Hematopoietic multipotent progenitor cell (in vitro differentiated cells): ENCODE measurements at regions not wholly inside any gene's neighbourhood (a gene's known extent, or its start where the extent isn't known, plus 50 kb on each side); places are given as distances from the start of the nearest gene placed in this dataset.

Source experiments
- DNase-seq, 3 donors: peaks; one replicate each; pipeline ENCODE4 v3.0.0-alpha.2; 2011 to 2015; ENCODE audit warnings: low read depth in 2 of 3, low spot score in 2 of 3

DNA sequence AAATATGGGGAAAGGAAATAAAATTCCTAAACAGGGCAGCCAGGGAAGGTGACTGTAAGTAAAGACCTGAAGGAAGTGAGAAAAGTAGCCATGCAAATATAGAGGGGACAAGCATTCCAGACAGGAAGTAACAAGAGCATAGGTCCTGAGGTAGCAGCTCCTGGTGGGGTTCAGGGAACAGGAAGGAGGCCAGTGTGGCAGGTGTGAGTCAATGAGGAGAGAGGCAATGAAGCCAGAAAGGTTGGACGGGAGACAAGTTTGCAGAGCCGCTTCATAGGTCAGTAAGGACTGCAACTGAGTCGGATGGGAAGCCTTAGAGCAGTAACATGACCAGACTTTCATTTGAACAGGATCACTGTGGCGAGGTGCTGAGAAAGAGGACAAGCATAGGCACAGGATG is 150.9 kb downstream of the METTL4 start:
- no peak for DNase-seq

DNA sequence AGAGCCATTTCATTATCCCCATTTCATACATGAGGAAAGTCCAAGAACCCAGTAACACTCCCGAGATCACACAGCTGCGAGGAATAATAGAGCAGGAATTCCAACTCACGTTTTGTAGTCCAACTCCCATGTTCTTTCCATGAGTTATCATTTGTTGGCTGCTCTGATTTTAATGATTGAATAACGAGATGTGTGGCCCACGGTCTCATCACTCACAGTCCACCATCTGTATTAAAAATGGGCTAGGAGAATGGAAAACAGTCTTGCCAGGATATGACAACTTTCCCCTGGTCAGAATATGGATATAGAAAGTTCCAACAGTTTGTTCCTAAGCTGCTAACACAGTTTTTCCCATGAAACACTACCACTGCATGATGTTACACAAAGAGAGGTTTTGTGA is 147.5 kb downstream of the METTL4 start:
- no peak for DNase-seq

DNA sequence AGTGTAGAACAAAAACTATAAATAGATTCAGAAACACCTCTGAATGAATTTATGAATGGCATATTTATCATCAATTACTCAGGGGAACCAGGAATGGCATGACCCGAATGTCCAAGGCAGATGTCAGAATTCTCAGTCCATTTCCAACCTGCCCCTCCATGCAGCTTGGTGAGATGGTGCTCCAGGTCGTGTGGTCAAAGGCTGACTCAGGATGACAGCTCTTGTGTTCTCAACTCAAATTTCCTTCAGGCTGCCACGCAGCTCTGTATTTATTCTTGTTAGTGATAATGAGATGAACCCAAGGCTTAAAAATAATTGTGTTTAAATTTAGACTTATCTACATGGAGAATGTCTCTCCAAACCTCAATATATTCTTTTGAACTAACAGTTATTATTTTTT is 146.9 kb downstream of the METTL4 start:
- no peak for DNase-seq

DNA sequence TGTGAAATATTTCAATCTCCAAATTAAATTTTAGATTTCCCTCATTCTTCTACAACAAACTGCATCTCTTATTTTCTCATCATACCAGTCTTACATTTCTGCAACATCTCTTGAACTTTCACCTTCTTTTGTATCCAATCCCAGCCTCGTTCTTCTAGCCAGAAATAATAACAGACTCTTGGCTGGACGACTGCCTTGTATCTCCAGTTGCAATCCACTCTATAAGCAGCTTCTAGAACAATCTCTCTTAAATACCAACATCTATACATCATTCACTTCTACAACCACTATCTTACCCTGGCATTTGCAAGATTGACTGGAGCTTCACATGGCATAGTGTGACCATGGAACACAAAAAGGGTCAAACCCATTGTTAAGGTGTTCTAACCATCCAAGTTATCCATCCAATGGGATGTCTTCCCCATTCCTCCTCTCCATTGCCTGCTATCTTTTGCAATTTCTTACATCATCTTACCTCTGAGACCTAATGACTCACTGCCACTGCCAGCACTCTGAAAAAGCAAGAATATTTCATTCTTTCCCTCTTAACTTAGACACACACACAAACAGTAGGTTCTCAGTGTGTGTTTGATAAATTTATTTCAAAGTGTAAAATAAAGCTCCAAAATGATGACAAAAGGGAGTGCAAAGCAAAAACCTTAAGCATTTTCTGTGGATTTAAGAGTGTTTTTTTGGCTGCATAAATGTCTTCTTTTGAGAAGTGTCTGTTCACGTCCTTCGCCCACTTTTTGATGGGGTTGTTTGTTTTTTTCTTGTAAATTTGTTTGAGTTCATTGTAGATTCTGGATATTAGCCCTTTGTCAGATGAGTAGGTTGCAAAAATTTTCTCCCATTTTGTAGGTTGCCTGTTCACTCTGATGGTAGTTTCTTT is 145.6 kb downstream of the METTL4 start:
- no peak for DNase-seq

DNA sequence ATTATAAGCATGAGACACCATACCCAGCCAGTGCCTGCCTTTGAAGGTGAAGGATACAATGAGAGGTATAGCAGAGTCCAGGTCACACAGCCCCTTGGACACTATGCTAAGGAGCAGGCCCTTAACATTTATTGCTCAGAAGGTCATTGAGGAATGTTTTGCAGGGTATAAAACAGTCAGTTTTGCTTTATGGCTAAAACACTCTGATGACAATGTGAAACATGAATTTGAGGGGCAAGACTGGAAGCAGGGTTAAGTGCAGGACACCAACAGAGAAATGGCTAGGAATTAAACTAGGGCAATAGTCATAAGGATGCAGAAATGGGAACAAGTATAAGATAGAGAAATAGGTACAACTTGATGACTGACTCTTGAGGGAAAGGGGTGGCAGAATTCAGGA is 141.1 kb downstream of the METTL4 start:
- DNase-seq = no peak

DNA sequence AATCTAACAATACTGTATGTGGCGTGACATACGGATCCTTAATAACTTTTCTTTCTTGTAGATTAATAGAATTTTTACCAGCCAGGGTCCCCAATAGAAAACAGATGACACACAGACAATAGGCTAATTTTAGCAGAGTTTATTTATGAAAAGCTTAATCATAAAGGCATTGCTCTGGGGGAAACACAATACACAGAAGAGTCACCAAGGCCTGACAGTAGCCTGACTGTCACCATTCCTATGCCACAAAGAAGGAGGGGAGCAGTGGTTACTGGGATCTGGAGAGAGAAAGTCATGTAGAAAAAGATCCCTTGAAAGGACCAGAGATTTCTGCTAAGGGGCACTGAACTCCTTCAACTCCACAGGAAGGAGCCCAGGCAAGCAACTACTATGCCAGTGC is 139.5 kb downstream of the METTL4 start:
- DNase-seq = no peak

DNA sequence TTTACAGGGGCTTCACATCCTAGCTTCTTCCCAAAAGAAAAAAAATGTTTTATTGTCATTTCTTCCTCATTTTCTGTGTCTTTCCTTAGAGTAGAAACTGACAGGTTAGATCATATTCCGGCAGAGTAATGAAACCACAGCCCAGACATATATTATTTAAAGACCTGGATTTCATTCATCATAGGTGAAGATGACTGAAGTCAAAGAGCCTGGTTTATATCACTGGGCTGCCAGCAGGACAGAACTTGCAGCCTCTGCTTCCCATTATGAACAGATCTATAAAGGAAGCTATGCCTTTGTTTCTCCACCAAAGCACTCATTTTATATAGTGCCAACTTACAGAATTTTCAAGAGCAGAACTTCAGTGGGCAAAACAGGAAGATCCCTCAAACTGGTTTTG is 137.9 kb downstream of the METTL4 start:
- no peak for DNase-seq

DNA sequence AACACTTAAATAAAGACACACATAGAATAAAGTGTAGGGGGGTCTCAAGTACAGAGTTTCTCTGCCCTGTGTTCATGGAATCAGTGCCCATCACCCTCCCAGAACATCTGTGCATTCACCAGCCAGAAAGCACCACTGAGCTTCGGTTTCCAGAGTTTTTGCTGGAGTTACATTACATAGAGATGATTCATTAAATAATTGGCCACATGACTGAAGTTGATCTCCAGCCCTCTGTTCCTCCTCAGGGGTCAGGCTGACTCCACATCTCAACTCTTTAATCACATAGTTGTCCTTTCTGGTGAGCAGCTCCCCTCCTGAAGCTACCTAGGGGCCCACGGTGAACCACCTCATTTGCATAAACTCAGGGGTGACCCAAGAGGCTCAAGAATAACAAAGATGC is 129.8 kb downstream of the METTL4 start:
- DNase-seq = no peak

DNA sequence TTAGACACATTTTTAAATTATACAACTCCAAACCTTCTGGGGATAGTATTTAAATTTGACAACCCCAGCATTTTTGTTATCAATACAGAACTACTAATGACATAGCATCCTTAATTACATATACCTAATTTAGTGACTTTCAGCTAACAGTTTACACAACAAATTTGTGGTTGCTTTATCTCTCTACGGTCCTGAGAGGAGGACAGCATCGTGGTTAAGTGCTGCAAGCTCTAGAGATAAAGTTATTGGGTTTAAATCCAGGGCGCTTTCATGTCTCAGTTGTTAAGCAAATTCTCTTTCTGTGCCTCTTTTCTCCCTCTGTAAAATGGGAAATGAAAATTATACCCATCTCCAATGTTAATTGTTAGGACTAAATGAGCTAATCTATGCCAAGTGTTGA is 129.3 kb downstream of the METTL4 start:
- DNase-seq = no peak

DNA sequence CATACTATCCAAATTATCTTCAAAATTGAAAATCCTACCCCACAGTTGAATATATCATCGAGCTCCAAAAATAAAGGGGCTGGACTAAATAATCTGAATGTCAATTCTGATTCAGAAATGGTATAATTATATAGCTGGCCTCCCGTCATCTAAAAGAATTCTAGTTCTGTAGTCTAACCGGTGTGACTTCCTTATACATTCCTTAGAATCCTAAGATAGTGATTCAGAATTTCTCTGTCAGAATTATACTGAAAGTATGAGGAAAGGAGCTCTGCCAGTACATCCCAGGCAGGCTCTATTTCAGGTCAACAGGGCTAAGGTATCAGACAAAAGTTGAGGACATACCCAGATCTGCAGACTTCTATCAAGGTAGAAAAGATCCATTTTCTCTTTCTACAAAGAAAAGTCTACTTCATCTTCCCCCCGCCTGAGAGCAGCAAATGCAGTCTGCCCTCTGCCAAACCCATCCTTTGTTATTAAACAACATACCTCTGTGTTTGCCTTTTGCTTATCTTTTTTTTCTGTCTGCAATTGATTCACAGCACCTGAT is 128.5 kb downstream of the METTL4 start:
- no peak for DNase-seq

DNA sequence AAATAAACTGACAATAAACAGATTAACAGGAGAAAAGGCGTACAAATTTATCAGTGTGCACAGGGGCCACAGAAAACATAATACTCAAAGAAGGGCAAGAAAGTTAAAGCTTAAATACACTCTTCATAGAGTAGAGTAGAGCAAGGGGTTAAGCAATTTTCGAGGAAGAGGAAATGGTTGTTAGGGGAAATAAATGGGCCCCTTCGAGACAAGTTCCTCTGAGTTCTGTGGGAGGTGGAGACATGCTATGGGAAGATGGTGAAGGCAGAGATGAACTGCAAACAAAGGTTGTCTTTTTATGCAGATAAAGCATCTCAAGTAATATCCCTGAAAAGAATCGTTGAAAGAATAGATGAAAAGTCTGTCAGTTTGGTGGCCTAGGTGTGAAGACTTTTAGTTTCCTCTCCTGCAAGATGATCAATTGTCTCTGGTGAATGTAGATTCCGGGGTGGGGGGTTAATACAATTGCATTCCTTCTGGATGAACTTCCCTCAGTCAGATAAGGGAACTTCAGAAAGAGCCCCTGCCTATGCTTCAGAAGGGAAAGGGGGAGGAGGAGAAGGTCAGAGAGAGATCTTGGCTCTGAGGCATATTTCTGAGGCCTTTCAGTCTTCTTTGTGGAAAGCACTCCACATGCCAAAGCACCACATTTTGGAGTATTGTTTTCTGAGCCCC is 127.0 kb downstream of the METTL4 start:
- no peak for DNase-seq

DNA sequence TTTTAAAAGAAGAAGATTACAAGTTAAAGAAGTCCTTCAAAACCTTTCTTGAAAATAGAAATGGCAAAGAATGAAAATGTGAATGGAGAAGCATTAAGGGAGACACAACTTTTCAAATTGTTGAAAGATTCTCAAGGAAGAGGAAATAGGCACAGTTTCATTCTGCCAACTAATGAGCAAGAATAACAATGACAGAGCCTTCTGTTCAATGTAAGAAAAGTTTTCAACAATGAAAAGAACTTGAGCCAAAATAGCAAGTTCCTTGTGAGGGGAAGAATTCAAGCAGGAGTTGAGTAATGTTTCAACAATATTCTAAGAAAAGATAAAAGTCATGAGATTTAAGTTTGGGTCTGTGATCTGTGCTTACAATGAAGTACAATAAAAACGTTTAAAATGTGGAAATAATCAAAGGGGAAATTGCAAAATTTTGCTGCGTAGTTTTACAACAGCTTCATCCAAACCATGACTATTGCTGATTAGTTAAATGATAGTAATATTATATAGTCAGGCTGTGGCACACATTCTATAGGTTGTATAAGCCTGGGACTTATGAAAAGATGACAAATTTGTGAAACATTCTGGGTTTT is 122.6 kb downstream of the METTL4 start:
- no peak for DNase-seq

DNA sequence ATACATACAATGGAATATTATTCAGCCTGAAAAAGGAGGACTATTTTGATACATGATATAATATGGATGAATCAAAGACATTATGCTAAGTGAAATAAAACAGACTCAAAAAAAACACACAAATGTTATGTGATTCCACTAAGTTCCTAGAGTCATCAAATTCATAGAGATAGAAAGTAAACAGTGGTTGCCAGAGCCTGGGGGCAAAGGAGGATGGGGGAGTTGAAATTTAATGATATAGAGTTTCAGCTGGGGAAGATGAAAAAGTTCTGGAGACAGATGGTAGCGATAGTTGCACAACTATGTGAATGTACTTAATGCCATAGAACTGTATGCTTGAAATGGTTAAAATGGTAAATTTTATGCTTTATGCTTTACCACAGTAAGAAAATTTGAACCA is 119.7 kb downstream of the METTL4 start:
- DNase-seq = no peak

DNA sequence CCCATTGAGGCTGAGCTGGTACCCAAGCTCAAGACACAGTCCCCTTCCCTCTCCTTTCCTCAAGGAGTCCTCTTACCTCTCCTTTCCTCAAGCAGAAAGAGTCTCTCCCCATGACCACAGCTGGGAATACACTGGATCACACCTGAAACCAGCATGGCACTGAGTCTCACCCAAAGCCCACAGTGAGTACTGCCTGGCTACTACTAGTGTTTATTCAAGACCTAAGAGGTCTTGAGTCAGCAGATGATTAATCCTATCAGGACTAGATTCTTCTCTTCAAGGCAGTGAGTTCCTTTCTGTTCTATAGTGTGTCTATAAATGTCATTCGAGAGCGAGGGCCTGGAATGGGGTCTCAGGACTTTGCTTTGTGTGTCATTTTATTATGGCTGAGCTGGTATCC is 111.4 kb downstream of the METTL4 start:
- no peak for DNase-seq

DNA sequence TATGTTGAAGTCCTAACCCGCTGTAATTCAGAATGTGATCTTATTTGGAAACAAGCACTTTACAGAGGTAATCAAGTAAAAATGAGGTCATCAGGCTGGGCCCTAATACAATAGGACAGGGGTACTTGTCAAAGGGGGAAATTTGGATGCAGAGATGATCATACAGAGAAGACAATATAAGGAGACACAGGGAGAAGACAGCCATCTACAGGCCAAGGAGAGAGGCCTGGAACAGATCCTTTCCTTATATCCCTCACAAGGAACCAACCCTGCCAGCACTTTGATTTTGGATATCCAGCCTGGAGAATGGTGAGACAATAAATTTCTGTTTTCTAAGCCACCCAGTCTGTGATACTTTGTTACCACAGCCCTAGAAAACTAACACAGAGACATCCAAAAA is 104.3 kb downstream of the METTL4 start:
- DNase-seq = no peak

DNA sequence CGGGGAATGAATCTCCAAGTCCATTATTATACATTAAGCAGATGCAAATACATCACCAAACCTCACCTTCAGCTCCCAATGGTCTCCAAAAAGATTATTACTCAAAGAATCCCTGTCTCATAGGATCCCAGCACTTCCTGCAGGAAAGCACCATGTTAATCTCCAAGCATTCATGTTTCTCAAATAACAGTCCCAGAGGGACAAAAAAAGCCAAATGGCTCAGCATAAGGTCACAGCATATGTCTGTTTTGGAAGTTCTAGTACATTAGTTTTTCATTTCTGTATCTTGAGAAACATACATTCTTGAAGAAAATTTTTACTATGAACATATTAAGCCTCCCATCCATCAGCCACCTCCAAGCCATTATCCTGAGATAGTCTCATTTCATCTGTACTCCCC is 103.3 kb downstream of the METTL4 start:
- no peak for DNase-seq

DNA sequence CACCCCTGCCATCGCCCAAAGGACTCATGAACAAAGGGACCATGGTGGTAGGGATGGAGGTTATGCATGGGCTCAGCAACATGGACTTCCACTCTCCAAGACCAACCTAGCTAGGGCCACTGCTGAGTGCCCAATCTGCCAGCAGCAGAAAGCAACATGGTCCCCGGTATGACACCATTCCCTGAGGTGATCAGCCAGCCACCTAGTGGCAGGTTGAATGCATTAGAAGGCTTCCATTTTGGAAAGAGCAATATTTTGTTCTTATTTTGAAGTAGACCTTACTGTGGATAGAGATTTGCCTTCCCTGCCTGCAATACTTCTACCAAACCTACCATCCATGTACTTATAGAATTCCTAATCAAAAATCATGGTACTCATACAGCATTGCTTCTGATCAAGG is 99.8 kb downstream of the METTL4 start:
- DNase-seq = no peak

DNA sequence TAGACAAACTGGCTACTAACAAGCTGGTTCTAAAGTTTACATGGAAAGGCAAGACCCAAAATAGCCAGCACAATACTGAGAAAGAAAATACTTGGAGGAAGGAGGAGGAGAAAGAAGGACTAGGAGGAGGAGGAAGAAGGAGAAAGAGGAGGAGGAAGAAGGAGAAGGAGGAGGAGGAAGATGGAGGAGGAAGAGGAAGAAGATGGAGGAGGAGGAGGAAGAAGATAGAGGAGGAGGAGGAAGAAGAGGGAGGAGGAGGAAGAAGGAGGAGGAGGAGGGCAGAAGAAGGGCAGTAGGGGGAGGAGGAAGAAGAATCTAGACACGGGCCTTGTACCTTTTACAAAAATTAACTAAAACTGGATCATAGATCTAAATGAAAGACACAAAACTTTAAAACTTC is 92.6 kb downstream of the METTL4 start:
- no peak for DNase-seq

DNA sequence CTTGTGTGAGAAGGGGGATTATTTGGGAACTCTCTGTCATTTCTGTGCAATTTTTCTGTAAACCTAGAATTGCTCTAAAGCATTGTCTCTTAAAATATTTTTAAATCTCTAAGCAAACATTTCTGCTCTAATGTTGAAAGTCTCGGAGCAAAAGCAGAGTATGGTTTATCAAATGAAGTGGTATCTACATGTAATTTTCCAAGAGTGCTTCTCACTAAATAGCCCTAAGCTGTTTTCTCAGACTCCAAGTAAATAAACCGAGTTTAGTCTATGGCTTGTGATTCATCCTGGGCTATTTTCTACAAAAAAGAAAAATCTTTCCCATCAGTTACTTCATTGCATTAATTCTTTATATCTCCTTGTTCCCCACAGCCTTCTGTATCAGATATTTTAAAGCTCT is 90.8 kb downstream of the METTL4 start:
- DNase-seq = no peak

DNA sequence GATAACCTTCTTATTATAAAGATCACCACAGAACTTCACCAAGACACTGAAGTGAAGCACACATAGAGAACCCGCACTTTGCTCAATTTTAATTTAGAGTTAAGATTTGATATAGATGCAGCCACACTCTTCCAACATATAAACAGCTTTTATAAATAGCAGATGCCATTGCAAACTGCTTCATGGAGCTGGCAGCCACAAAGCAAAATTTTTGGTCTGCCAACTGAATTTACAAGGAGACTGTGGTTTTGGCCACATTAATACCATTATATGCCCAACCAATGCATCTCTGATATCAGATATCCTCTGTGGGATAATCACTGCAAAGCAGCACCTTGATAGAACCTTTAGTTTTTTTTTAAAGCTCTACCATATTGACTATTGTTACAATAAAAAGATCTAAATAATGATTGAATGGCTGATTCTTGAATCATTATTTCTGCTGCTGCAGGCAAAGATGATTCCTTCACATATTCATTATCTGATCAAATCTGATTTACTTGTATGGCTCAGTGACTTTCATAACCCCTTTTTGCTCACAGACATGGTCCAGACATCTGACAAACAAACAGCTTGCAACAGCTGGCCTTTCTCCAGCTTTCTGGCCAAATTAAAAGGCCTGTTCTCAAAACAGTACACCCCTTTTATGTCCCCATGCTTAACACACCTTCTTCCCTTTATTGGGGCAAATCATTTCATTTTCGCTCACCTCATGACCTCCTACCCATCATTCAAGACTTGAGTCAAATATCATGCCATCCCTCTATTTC is 88.4 kb downstream of the METTL4 start:
- DNase-seq = no peak

DNA sequence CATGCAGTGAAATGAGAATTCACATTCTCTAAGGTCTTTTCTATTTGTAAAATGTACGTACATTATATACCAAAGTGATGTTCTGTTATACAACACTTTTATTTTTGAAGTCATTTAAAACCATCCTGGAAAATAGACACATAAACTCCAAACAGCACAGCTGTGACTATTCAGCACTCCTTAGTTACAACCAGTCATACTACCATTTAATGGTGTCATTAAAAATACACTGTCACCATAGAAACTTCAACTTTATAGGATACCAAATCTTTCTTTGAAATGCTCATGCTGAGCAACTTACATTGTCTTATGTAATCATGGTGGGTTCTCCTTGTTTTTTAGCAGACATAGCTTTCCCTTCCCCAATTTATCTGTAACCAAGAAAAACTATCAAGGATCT is 85.3 kb downstream of the METTL4 start:
- DNase-seq = no peak
